IMR-90 (cell line): ENCODE measurements at regions not wholly inside any gene's neighbourhood (a gene's known extent, or its start where the extent isn't known, plus 50 kb on each side); places are given as distances from the start of the nearest gene placed in this dataset.

Source experiments
- BHLHE40 ChIP-seq: fragments of 150-350 bp; IDR thresholded peaks from 2 replicates; pipeline ENCODE4 v1.6.1; 2016; ENCODE audit warnings: mild to moderate bottlenecking, low read depth, low read length
- CTCF ChIP-seq: conservative IDR thresholded peaks from 2 replicates; pipeline ENCODE4 v1.5.1; 2012; ENCODE audit warnings: mild to moderate bottlenecking, low read depth, low read length, improper control_type of control experiment
- MAFK ChIP-seq: IDR thresholded peaks from 2 replicates; pipeline ENCODE4 v1.6.1; 2012; ENCODE audit warnings: low read depth, low read length, improper control_type of control experiment
- MAZ ChIP-seq: IDR thresholded peaks from 2 replicates; pipeline ENCODE4 v1.6.1; 2012; ENCODE audit warnings: low read depth, mild to moderate bottlenecking, low read length, improper control_type of control experiment, moderate library complexity, borderline replicate concordance
- POLR2A ChIP-seq: IDR thresholded peaks from 2 replicates; pipeline ENCODE4 v1.6.1; 2012; ENCODE audit warnings: mild to moderate bottlenecking, low read depth, low read length
- RAD21 ChIP-seq: IDR thresholded peaks from 2 replicates; pipeline ENCODE4 v1.6.1; 2012; ENCODE audit warnings: low read length, improper control_type of control experiment
- RFX5 ChIP-seq: IDR thresholded peaks from 2 replicates; pipeline ENCODE4 v1.8.0; 2012; ENCODE audit warnings: low read depth, mild to moderate bottlenecking, low read length, moderate library complexity
- USF2 ChIP-seq: fragments of 150-350 bp; IDR thresholded peaks from 2 replicates; pipeline ENCODE4 v1.6.1; 2017; ENCODE audit warnings: mild to moderate bottlenecking, antibody characterized with exemption, low read length, low read depth

- TF ChIP-seq CTCF (no peak), MAZ (no peak), BHLHE40 (no peak), POLR2A (no peak), USF2 (no peak), MAFK (no peak), RFX5 (no peak), RAD21 (no peak)
Observed at GRCh38 chr1:38257374-38257773, 210.8 kb upstream of the POU3F1 start.
